Keratinocyte (primary cell): ENCODE measurements at regions not wholly inside any gene's neighbourhood (a gene's known extent, or its start where the extent isn't known, plus 50 kb on each side); places are given as distances from the start of the nearest gene placed in this dataset.

Source experiments
- EZH2 ChIP-seq: IDR thresholded peaks from one replicate; pipeline ENCODE4 v1.6.1; 2012; ENCODE audit warnings: inconsistent platforms, mild to moderate bottlenecking, low read length, moderate library complexity
- TF ChIP-seq, protein P1 (sequence below), 3 experiments: IDR thresholded peaks in 1 of 3; conservative IDR thresholded peaks in 1 of 3; optimal IDR thresholded peaks in 1 of 3; 2 replicates in 2 of 3; 3 replicates in 1 of 3; pipeline versions ENCODE3 to v1.5.1; 2011; ENCODE audit warnings: low read length in 3 of 3, mild to moderate bottlenecking in 3 of 3, moderate library complexity in 2 of 3, control low read depth in 1 of 3, inconsistent platforms in 1 of 3; ENCODE audit not compliant: insufficient read depth in 2 of 3; ENCODE audit errors: extremely low read depth in 1 of 3

DNA sequence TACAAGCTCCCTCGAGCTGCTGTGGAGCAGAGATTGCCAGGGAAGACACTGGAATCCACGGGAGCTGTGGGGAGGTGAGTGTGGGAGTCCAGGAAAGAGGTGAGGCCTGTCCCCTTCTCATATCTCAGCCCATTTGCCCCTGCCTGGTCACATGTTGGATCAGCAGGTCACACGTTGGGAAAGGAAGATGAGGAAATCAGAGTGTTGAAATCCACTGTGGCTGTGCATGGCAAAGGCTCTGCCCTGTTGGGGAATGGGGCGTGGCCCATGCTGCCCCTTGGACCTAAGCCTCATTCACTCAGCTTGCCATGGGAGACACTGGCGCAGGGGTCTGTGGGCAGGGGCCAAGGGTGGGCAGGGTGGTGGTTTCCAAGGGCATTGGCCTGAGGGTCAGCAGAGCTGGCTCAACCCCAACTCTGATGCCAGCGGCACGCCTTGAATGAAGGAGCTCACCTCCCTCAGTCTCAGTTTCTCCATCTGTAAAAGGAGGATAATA is 85.4 kb upstream of the CPEB4 start:
- TF ChIP-seq EZH2: no peak
- TF ChIP-seq, protein P1, sequence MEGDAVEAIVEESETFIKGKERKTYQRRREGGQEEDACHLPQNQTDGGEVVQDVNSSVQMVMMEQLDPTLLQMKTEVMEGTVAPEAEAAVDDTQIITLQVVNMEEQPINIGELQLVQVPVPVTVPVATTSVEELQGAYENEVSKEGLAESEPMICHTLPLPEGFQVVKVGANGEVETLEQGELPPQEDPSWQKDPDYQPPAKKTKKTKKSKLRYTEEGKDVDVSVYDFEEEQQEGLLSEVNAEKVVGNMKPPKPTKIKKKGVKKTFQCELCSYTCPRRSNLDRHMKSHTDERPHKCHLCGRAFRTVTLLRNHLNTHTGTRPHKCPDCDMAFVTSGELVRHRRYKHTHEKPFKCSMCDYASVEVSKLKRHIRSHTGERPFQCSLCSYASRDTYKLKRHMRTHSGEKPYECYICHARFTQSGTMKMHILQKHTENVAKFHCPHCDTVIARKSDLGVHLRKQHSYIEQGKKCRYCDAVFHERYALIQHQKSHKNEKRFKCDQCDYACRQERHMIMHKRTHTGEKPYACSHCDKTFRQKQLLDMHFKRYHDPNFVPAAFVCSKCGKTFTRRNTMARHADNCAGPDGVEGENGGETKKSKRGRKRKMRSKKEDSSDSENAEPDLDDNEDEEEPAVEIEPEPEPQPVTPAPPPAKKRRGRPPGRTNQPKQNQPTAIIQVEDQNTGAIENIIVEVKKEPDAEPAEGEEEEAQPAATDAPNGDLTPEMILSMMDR (optimal IDR thresholded peaks at IDR 0.05 in 1 of 3, IDR thresholded peaks at IDR 0.05 in 1 of 3, conservative IDR thresholded peaks at IDR 0.05 in 1 of 3; ENCODE audit: extremely low read depth in 1 of 3, insufficient read depth in 2 of 3, low read length in 3 of 3): no peak
